HepG2 (cell line): ENCODE measurements at regions not wholly inside any gene's neighbourhood (a gene's known extent, or its start where the extent isn't known, plus 50 kb on each side); places are given as distances from the start of the nearest gene placed in this dataset.
A peak's percentile ranks its signal among the peaks of the same experiment; 100 is the strongest.

Experiments used
- ATAC-seq: fragments of 200-7000 bp; cut with Tn5 transposase; 3 replicates; pipeline ENCODE4 v1.9.1; 2020; ENCODE audit warnings: mild to moderate bottlenecking, moderate library complexity
- BruUV-seq: library from RNA; stranded (reverse); fragments of 400-500 nt; replicated peaks from 2 replicates; lab custom pipeline; 2021; lab: Mats Ljungman, UMichigan
- CTCF ChIA-PET: fragments of 300-600 bp; formaldehyde crosslinking; extraction: SDS; loops from one replicate; lab custom pipeline; 2021; ENCODE audit warnings: low total read pairs, inconsistent platforms, low intra/inter-chr PET ratio; lab: Yijun Ruan, JAX
- POLR2A ChIA-PET: fragments of 350-600 bp; sonication (Branson Sonifier 250); formaldehyde crosslinking; loops from one replicate; lab custom pipeline; 2020; ENCODE audit warnings: antibody characterized with exemption, inconsistent platforms; lab: Yijun Ruan, JAX
- DNase-seq: peaks from one replicate; pipeline ENCODE4 v3.0.0-alpha.2; 2015; ENCODE audit warnings: low spot score
- FAIRE-seq: peaks from 3 replicates; lab custom pipeline; 2011; peaks lifted over from hg19 to GRCh38; lab: Jason Lieb, UNC
- H2AFZ ChIP-seq: one replicate; pipeline ENCODE4 v1.6.1; 2011; ENCODE audit warnings: low read length, inconsistent platforms
- H3K27ac ChIP-seq: fragments of 300-600 bp; 3 replicates; pipeline ENCODE4 v1.8.0; 2011; ENCODE audit warnings: mixed run types, mild to moderate bottlenecking, mixed read lengths, low read length, inconsistent platforms; ENCODE audit not compliant: insufficient read depth; ENCODE audit errors: extremely low read length
- H3K27me3 ChIP-seq, 2 experiments: fragments of 200-600 bp in 1 of 2; 2 replicates in 1 of 2; 3 replicates in 1 of 2; pipeline versions ENCODE4 v1.6.0 to v1.8.0; 2011; ENCODE audit warnings: low read length in 2 of 2, mild to moderate bottlenecking in 2 of 2, moderate library complexity in 2 of 2, inconsistent platforms in 1 of 2; ENCODE audit not compliant: insufficient read depth in 2 of 2, control insufficient read depth in 1 of 2
- H3K36me3 ChIP-seq, 2 experiments: fragments of 200-600 bp in 1 of 2; replicated peaks in 1 of 2; 2 replicates in 1 of 2; 3 replicates in 1 of 2; pipeline versions ENCODE4 v1.5.1 to v1.8.0; 2011; ENCODE audit warnings: low read length in 2 of 2, inconsistent platforms in 1 of 2; ENCODE audit not compliant: insufficient read depth in 2 of 2, control insufficient read depth in 1 of 2
- H3K4me1 ChIP-seq: 2 replicates; pipeline ENCODE4 v1.5.1; 2012; ENCODE audit warnings: low read length, inconsistent platforms; ENCODE audit not compliant: insufficient read depth
- H3K4me2 ChIP-seq: 2 replicates; pipeline ENCODE4 v1.6.0; 2011; ENCODE audit warnings: low read depth, low read length, inconsistent platforms
- H3K4me3 ChIP-seq, 3 experiments: fragments of 200-600 bp in 1 of 3; sonication (generic), shearing (Covaris generic) in 1 of 3; replicated peaks in 1 of 3; 2 replicates each; pipeline ENCODE4 v1.5.1; 2011 to 2016; ENCODE audit warnings: low read length in 3 of 3, inconsistent platforms in 2 of 3, low read depth in 2 of 3, mild to moderate bottlenecking in 2 of 3, control low read depth in 1 of 3, mixed read lengths in 1 of 3; ENCODE audit not compliant: insufficient read depth in 1 of 3
- H3K79me2 ChIP-seq: one replicate; pipeline ENCODE4 v1.6.1; 2011; ENCODE audit warnings: low read length, inconsistent platforms; ENCODE audit not compliant: insufficient read depth
- H3K9ac ChIP-seq: 2 replicates; pipeline ENCODE4 v1.6.0; 2011; ENCODE audit warnings: mild to moderate bottlenecking, low read depth, low read length, inconsistent platforms; ENCODE audit not compliant: insufficient read depth
- H3K9me3 ChIP-seq: 2 replicates; pipeline ENCODE4 v1.5.1; 2012; ENCODE audit warnings: mild to moderate bottlenecking, low read length
- H4K20me1 ChIP-seq: 2 replicates; pipeline ENCODE4 v1.6.0; 2011; ENCODE audit warnings: inconsistent platforms, mild to moderate bottlenecking, low read length, moderate library complexity; ENCODE audit not compliant: insufficient read depth
- AGO1 ChIP-seq: fragments of 200-400 bp; formaldehyde crosslinking; IDR thresholded peaks from 2 replicates; pipeline ENCODE4 v1.6.1; 2017; ENCODE audit warnings: mild to moderate bottlenecking, low read depth, low read length, moderate library complexity; ENCODE audit not compliant: poor library complexity, severe bottlenecking
- ARID3A ChIP-seq: IDR thresholded peaks from 2 replicates; pipeline ENCODE4 v1.6.1; 2012; ENCODE audit warnings: low read depth, low read length, improper control_type of control experiment
- CBX5 ChIP-seq: sonication (generic); formaldehyde crosslinking; IDR thresholded peaks from 2 replicates; pipeline ENCODE4 v1.4.0; 2020; ENCODE audit warnings: missing genetic modification reagents, borderline replicate concordance
- ELF1 ChIP-seq: sonication (generic); formaldehyde crosslinking; IDR thresholded peaks from 2 replicates; pipeline ENCODE4 v1.4.0; 2020; ENCODE audit warnings: missing genetic modification reagents
- PHF8 ChIP-seq: sonication (generic); formaldehyde crosslinking; IDR thresholded peaks from 2 replicates; pipeline ENCODE4 v1.5.0; 2020; ENCODE audit warnings: missing genetic modification reagents
- RELA ChIP-seq: sonication (generic); formaldehyde crosslinking; IDR thresholded peaks from 2 replicates; pipeline ENCODE4 v1.4.0; 2020; ENCODE audit warnings: missing genetic modification reagents
- ZBTB43 ChIP-seq: sonication (generic); formaldehyde crosslinking; conservative IDR thresholded peaks from 2 replicates; pipeline ENCODE4 v1.4.0; 2020; ENCODE audit warnings: missing genetic modification reagents
- ZNF318 ChIP-seq: sonication (generic); formaldehyde crosslinking; IDR thresholded peaks from 2 replicates; pipeline ENCODE4 v1.4.0; 2020; ENCODE audit warnings: mild to moderate bottlenecking, missing genetic modification reagents
- ZNF790 ChIP-seq: sonication (generic); formaldehyde crosslinking; IDR thresholded peaks from 2 replicates; pipeline ENCODE4 v1.8.0; 2022; ENCODE audit warnings: missing genetic modification reagents, mild to moderate bottlenecking, borderline replicate concordance
- ZSCAN25 ChIP-seq: sonication (generic); formaldehyde crosslinking; IDR thresholded peaks from 2 replicates; pipeline ENCODE4 v1.8.0; 2022; ENCODE audit warnings: mild to moderate bottlenecking, missing genetic modification reagents
- WGBS: methylation state at CpG from one replicate; pipeline ENCODE4 v1.1.6; 2017; ENCODE audit warnings: low lambda C conversion rate; 5-methylcytosine and 5-hydroxymethylcytosine counted together
- in situ Hi-C: cut with HindIII; loops from 2 replicates; pipeline ENCODE4 v1.10.0; 2017; ENCODE audit warnings: low pct_unique_long_range_greater_than_20kb; ENCODE audit not compliant: extremely low pct_ligation_motif_present
- intact Hi-C: fragments of 100-400 bp; cut with micrococcal nuclease; formaldehyde crosslinking; loops from one replicate; pipeline ENCODE4 v1.10.0; 2022; ENCODE audit not compliant: unreplicated experiment

- peaks cover 35% of the 10 kb centered on the region for H3K79me2 ChIP-seq
- FAIRE-seq (no peak), DNase-seq (peak; percentile 59), ATAC-seq (peak; percentile 40)
- peak overlapping the region; percentile 73 for H3K27ac ChIP-seq
- no peaks in the 10 kb centered on the region for H3K9me3 ChIP-seq
- peak overlapping the region; percentile 85 to 91 (median 89) for H3K4me3 ChIP-seq
- intact Hi-C loops = loop anchor here (2.0 to 5.0 kb wide), 3 partner anchors 193 to 312 kb away; partner anchors contain the start of gene MKLN1
- in situ Hi-C loops = no loop called here
- peaks cover 38% of the 10 kb centered on the region for H3K4me1 ChIP-seq
- H3K4me2 ChIP-seq = peak overlapping the region; percentile 100
- CTCF ChIA-PET = no interaction called here
- peak overlapping the region; percentile 77 for H2AFZ ChIP-seq
- H4K20me1 ChIP-seq = peaks cover 7% of the 10 kb centered on the region; the same call in 1 of the 2 replicates
- 0% methylated on average over 13 of the region's 37 CpGs for WGBS
- peak overlapping the region; percentile 89 for H3K9ac ChIP-seq
- BruUV-seq = no TSS peak
- POLR2A ChIA-PET = interaction anchor here (0.6 to 2.4 kb wide), 8 partner anchors 11 to 217 kb away, joined by 3 to 11 read pairs (median 3); no protein-coding TSS in a partner anchor
- no peaks in the 10 kb centered on the region for H3K36me3 ChIP-seq
- H3K27me3 ChIP-seq = no peaks in the 10 kb centered on the region; a peak in 1 of 5 replicates
- TF ChIP-seq AGO1 (peak; percentile 61), ZSCAN25 (peak; percentile 90), ZNF318 (CRISPR knock-in tag) (no peak), ELF1 (peak; percentile 38; the same call in 1 of the 2 replicates), CBX5 (CRISPR knock-in tag) (no peak; the same call in 1 of the 2 replicates), ZNF790 (CRISPR knock-in tag) (no peak), ZBTB43 (CRISPR knock-in tag) (no peak), RELA (CRISPR knock-in tag) (no peak), PHF8 (CRISPR knock-in tag) (peak; percentile 74; the same call in 1 of the 2 replicates), ARID3A (no peak)
Observed at GRCh38 chr7:131109759-131110296, 217.8 kb upstream of the MKLN1 start.
